OCI-LY7 (cell line): ENCODE measurements at regions not wholly inside any gene's neighbourhood (a gene's known extent, or its start where the extent isn't known, plus 50 kb on each side); places are given as distances from the start of the nearest gene placed in this dataset.

Source experiments
- BruUV-seq: library from RNA; stranded (reverse); fragments of 400-500 nt; replicated peaks from 2 replicates; lab custom pipeline; 2021; lab: Mats Ljungman, UMichigan
- CTCF ChIA-PET: fragments of 300-600 bp; sonication (Branson Sonifier 250); formaldehyde crosslinking; loops from one replicate; lab custom pipeline; 2022; ENCODE audit warnings: antibody characterized with exemption; ENCODE audit not compliant: unreplicated experiment; lab: Charles Lee
- POLR2A ChIA-PET: fragments of 300-600 bp; sonication (Branson Sonifier 250); formaldehyde crosslinking; loops from one replicate; lab custom pipeline; 2022; ENCODE audit warnings: antibody characterized with exemption; lab: Charles Lee
- DNase-seq: peaks from one replicate; pipeline ENCODE4 v3.0.0-alpha.2; 2015; ENCODE audit warnings: low spot score
- H2AFZ ChIP-seq: fragments of 200-600 bp; sonication (generic), shearing (Covaris generic); 2 replicates; pipeline ENCODE4 v1.6.1; 2014; ENCODE audit warnings: mild to moderate bottlenecking, antibody characterized with exemption, low read length, moderate library complexity
- H3K27ac ChIP-seq: fragments of 200-600 bp; sonication (generic); 2 replicates; pipeline ENCODE4 v1.5.1; 2014; ENCODE audit warnings: mixed run types, low read depth, mild to moderate bottlenecking, moderate library complexity, low read length, inconsistent platforms; ENCODE audit not compliant: poor library complexity, severe bottlenecking
- H3K36me3 ChIP-seq: fragments of 200-600 bp; sonication (generic); 2 replicates; pipeline ENCODE4 v1.6.1; 2014; ENCODE audit warnings: mild to moderate bottlenecking, antibody characterized with exemption, low read length, moderate library complexity, mixed read lengths; ENCODE audit not compliant: insufficient read depth
- H3K4me1 ChIP-seq: fragments of 200-600 bp; sonication (generic); 2 replicates; pipeline ENCODE4 v1.5.1; 2014; ENCODE audit warnings: mild to moderate bottlenecking, low read length; ENCODE audit not compliant: insufficient read depth, poor library complexity, severe bottlenecking
- H3K4me2 ChIP-seq: fragments of 200-600 bp; sonication (generic); 2 replicates; pipeline ENCODE4 v1.6.1; 2014; ENCODE audit warnings: mild to moderate bottlenecking, low read length
- H3K4me3 ChIP-seq: fragments of 200-600 bp; sonication (generic); 2 replicates; pipeline ENCODE4 v1.5.1; 2014; ENCODE audit warnings: mild to moderate bottlenecking, low read depth, low read length; ENCODE audit not compliant: poor library complexity, severe bottlenecking
- H3K79me2 ChIP-seq: fragments of 200-600 bp; sonication (generic); 2 replicates; pipeline ENCODE4 v1.6.1; 2016; ENCODE audit warnings: low read depth, mild to moderate bottlenecking, low read length, moderate library complexity, mixed read lengths; ENCODE audit not compliant: insufficient read depth
- H3K9me2 ChIP-seq: fragments of 200-600 bp; sonication (generic); 2 replicates; pipeline ENCODE4 v1.6.1; 2016; ENCODE audit warnings: mild to moderate bottlenecking, low read length, mixed read lengths; ENCODE audit not compliant: insufficient read depth
- H3K9me3 ChIP-seq: fragments of 200-600 bp; sonication (generic); 2 replicates; pipeline ENCODE4 v1.6.1; 2014; ENCODE audit warnings: mild to moderate bottlenecking, mixed run types, low read length, mixed read lengths
- H4K20me1 ChIP-seq: fragments of 200-600 bp; sonication (generic); 2 replicates; pipeline ENCODE4 v1.6.1; 2014; ENCODE audit warnings: mild to moderate bottlenecking, antibody characterized with exemption, low read length, moderate library complexity, mixed read lengths; ENCODE audit not compliant: insufficient read depth
- CTCF ChIP-seq: fragments of 200-600 bp; sonication (generic); conservative IDR thresholded peaks from 2 replicates; pipeline ENCODE4 v1.5.1; 2014; ENCODE audit warnings: mild to moderate bottlenecking, antibody characterized with exemption, low read length, moderate library complexity, mixed read lengths
- EZH2phosphoT487 ChIP-seq: fragments of 200-600 bp; sonication (generic); IDR thresholded peaks from 2 replicates; pipeline ENCODE4 v1.6.1; 2018; ENCODE audit warnings: low read depth, borderline replicate concordance, mild to moderate bottlenecking, mixed run types, antibody characterized with exemption, low read length, moderate library complexity, mixed read lengths
- intact Hi-C: fragments of 100-400 bp; cut with micrococcal nuclease; formaldehyde crosslinking; loops from one replicate; pipeline ENCODE4 v1.10.0; 2022; ENCODE audit not compliant: unreplicated experiment

GRCh38 chr13:22226086-22226485 lies 555.2 kb downstream of the FGF9 start:
- intact Hi-C loops: no loop called here
- Histone ChIP-seq H3K4me1 (no peaks in the 10 kb centered on the region), H4K20me1 (no peaks in the 10 kb centered on the region), H3K4me3 (no peak overlapping the region), H3K9me2 (no peaks in the 10 kb centered on the region), H3K79me2 (no peaks in the 10 kb centered on the region), H3K27ac (no peak overlapping the region), H3K9me3 (no peaks in the 10 kb centered on the region), H2AFZ (no peak overlapping the region), H3K4me2 (no peak overlapping the region), H3K36me3 (no peaks in the 10 kb centered on the region)
- ChIA-PET POLR2A (interaction anchor here (0.7 kb wide), 1 partner anchor 17 kb away, joined by 3 read pairs; no protein-coding TSS in a partner anchor), CTCF (no interaction called here)
- TF ChIP-seq CTCF (no peak), EZH2phosphoT487 (no peak)
- no TSS peak for BruUV-seq
- DNase-seq: no peak

DNA sequence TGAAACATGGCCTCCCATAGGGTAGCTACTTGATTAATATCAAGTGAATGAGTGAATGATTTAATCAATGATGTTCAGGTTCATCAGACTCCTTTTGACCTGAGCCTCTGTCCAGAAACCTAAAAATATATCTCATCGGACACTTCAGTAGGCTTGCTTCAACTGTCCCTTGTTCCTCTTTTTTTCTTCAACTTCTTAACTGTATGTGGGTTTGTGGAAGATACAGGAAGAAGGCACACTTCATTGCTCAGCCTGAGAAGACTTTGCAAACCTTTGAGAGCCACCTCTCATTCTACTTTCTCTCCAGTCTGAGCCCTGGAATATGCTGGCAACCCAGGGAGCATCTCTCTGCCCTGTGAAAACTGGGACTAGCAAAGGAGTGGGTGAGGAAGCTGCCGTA lies 557.0 kb downstream of the FGF9 start:
- no peak for DNase-seq
- H3K79me2 ChIP-seq: no peaks in the 10 kb centered on the region
- POLR2A ChIA-PET: no interaction called here
- H3K9me3 ChIP-seq: no peaks in the 10 kb centered on the region
- H3K36me3 ChIP-seq: no peaks in the 10 kb centered on the region
- no peak for TF ChIP-seq EZH2phosphoT487
- no peak for TF ChIP-seq CTCF
- H3K9me2 ChIP-seq: no peaks in the 10 kb centered on the region
- no peak overlapping the region for H2AFZ ChIP-seq
- H3K4me3 ChIP-seq: no peak overlapping the region
- no peak overlapping the region for H3K27ac ChIP-seq
- intact Hi-C loops: no loop called here
- H4K20me1 ChIP-seq: no peaks in the 10 kb centered on the region
- no TSS peak for BruUV-seq
- CTCF ChIA-PET: no interaction called here
- H3K4me2 ChIP-seq: no peak overlapping the region
- H3K4me1 ChIP-seq: no peaks in the 10 kb centered on the region

GRCh38 chr13:22229916-22230315 lies 559.0 kb downstream of the FGF9 start:
- ChIA-PET POLR2A (no interaction called here), CTCF (no interaction called here)
- Histone ChIP-seq H3K79me2 (no peaks in the 10 kb centered on the region), H4K20me1 (no peaks in the 10 kb centered on the region), H3K27ac (no peak overlapping the region), H3K9me2 (no peaks in the 10 kb centered on the region), H3K36me3 (no peaks in the 10 kb centered on the region), H2AFZ (no peak overlapping the region), H3K4me3 (no peak overlapping the region), H3K9me3 (no peaks in the 10 kb centered on the region), H3K4me2 (no peak overlapping the region), H3K4me1 (no peaks in the 10 kb centered on the region)
- no TSS peak for BruUV-seq
- no peak for DNase-seq
- no peak for TF ChIP-seq EZH2phosphoT487
- no peak for TF ChIP-seq CTCF
- intact Hi-C loops: no loop called here
